Fibroblast of lung (primary cell): ENCODE measurements at regions not wholly inside any gene's neighbourhood (a gene's known extent, or its start where the extent isn't known, plus 50 kb on each side); places are given as distances from the start of the nearest gene placed in this dataset.

Experiments used
- CTCF ChIP-seq, 2 donors: IDR thresholded peaks in 1 of 2; conservative IDR thresholded peaks in 1 of 2; 1 replicate in 1 of 2; 2 replicates in 1 of 2; pipeline ENCODE4 v1.5.1; 2011 to 2012; ENCODE audit warnings: low read length in 2 of 2, control low read depth in 1 of 2, inconsistent platforms in 1 of 2, low read depth in 1 of 2, mild to moderate bottlenecking in 1 of 2
- EZH2 ChIP-seq: IDR thresholded peaks from 2 replicates; pipeline ENCODE4 v1.5.1; 2012; ENCODE audit warnings: low read length, control low read depth, mild to moderate bottlenecking; ENCODE audit errors: missing control alignments

DNA sequence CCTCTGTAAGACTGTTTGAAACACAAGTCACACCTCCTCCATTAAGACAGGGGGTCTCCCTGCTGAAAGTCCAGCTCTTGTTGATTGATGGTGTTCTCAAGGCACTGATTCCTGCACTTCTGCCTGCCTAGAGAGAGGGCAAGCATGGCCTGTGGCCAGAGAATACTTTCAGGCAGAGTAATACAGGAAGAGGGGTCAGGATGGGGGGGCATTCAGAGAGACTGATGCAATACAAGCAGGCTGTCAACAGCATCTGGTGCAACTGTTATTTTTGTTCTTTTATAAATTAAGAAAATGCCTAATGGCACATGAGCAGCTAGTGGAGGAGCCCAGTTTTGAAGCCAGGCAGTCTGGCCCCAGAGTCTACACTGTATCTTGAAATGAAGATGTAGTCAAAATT, 302.2 kb downstream of the DIRAS2 start:
- TF ChIP-seq CTCF (conservative IDR thresholded peaks at IDR 0.05 in 1 of 2, IDR thresholded peaks at IDR 0.05 in 1 of 2; ENCODE audit: low read depth in 1 of 2, low read length in 2 of 2) (no peak), EZH2 (no peak)
